Endothelial cell of umbilical vein (primary cell): ENCODE measurements at regions not wholly inside any gene's neighbourhood (a gene's known extent, or its start where the extent isn't known, plus 50 kb on each side); places are given as distances from the start of the nearest gene placed in this dataset.
A peak's percentile ranks its signal among the peaks of the same experiment; 100 is the strongest.

Source experiments
- BruUV-seq: library from RNA; stranded (reverse); fragments of 400-500 nt; replicated peaks from 2 replicates; lab custom pipeline; 2021; lab: Mats Ljungman, UMichigan
- CTCF ChIA-PET: fragments of 300-600, 350-600 bp; sonication (Branson Sonifier 250); formaldehyde crosslinking; loops from one replicate; lab custom pipeline; 2021; ENCODE audit warnings: antibody characterized with exemption, inconsistent platforms; lab: Charles Lee
- POLR2A ChIA-PET: fragments of 300-600, 350-600 bp; sonication (Branson Sonifier 250); formaldehyde crosslinking; loops from one replicate; lab custom pipeline; 2021; ENCODE audit warnings: antibody characterized with exemption, inconsistent platforms; lab: Charles Lee
- DNase-seq: peaks from one replicate; pipeline ENCODE4 v3.0.0-alpha.2; 2011; ENCODE audit warnings: low read depth, low spot score
- FAIRE-seq: peaks from 2 replicates; lab custom pipeline; 2011; peaks lifted over from hg19 to GRCh38; lab: Jason Lieb, UNC
- H2AFZ ChIP-seq: 2 replicates; pipeline ENCODE4 v1.6.0; 2012; ENCODE audit warnings: low read depth, low read length, control low read depth, inconsistent platforms
- H3K27ac ChIP-seq: 2 replicates; pipeline ENCODE4 v1.5.1; 2011; ENCODE audit warnings: low read depth, mild to moderate bottlenecking, control low read depth, low read length, moderate library complexity; ENCODE audit not compliant: insufficient read depth
- H3K27me3 ChIP-seq, 2 experiments: 2 replicates each; pipeline versions ENCODE4 v1.6.0 to v1.6.1; 2011; ENCODE audit warnings: low read length in 2 of 2, mixed read lengths in 1 of 2; ENCODE audit not compliant: control insufficient read depth in 2 of 2, insufficient read depth in 2 of 2
- H3K36me3 ChIP-seq, 2 experiments: 2 replicates in 1 of 2; 3 replicates in 1 of 2; pipeline ENCODE4 v1.5.1; 2011; ENCODE audit warnings: low read length in 2 of 2, mild to moderate bottlenecking in 1 of 2, moderate library complexity in 1 of 2; ENCODE audit not compliant: control insufficient read depth in 2 of 2, insufficient read depth in 2 of 2; ENCODE audit errors: extremely low read depth in 1 of 2
- H3K4me1 ChIP-seq: 3 replicates; pipeline ENCODE4 v1.5.1; 2011; ENCODE audit warnings: mild to moderate bottlenecking, low read length; ENCODE audit not compliant: control insufficient read depth, insufficient read depth; ENCODE audit errors: extremely low read depth
- H3K4me2 ChIP-seq: 2 replicates; pipeline ENCODE4 v1.6.1; 2011; ENCODE audit warnings: low read length, control low read depth, mixed read lengths; ENCODE audit not compliant: insufficient read depth
- H3K4me3 ChIP-seq, 3 experiments: fragments of 200-600 bp in 1 of 3; sonication (generic), shearing (Covaris generic) in 1 of 3; replicated peaks in 1 of 3; 2 replicates each; pipeline ENCODE4 v1.5.1; 2011 to 2016; ENCODE audit warnings: control low read depth in 3 of 3, low read length in 3 of 3, mild to moderate bottlenecking in 2 of 3, inconsistent platforms in 1 of 3, low read depth in 1 of 3, moderate library complexity in 1 of 3; ENCODE audit not compliant: insufficient read depth in 1 of 3
- H3K79me2 ChIP-seq: 2 replicates; pipeline ENCODE4 v1.6.0; 2012; ENCODE audit warnings: low read length, inconsistent platforms; ENCODE audit not compliant: control insufficient read depth, insufficient read depth
- H3K9ac ChIP-seq: replicated peaks from 2 replicates; pipeline ENCODE3; 2011; ENCODE audit warnings: low read length, control low read depth; ENCODE audit not compliant: insufficient read depth; ENCODE audit errors: extremely low read depth
- H3K9me1 ChIP-seq: replicated peaks from 3 replicates; pipeline ENCODE4 v1.6.0; 2011; ENCODE audit warnings: mild to moderate bottlenecking, low read length; ENCODE audit not compliant: control insufficient read depth, insufficient read depth; ENCODE audit errors: extremely low read depth
- H3K9me3 ChIP-seq: replicated peaks from 2 replicates; pipeline ENCODE4 v1.5.1; 2012; ENCODE audit warnings: low read length, inconsistent platforms; ENCODE audit not compliant: control insufficient read depth, insufficient read depth
- H4K20me1 ChIP-seq: replicated peaks from 2 replicates; pipeline ENCODE3; 2011; ENCODE audit warnings: mild to moderate bottlenecking, low read length; ENCODE audit not compliant: control insufficient read depth, insufficient read depth; ENCODE audit errors: extremely low read depth
- EZH2 ChIP-seq: IDR thresholded peaks from 2 replicates; pipeline ENCODE4 v1.6.1; 2012; ENCODE audit warnings: borderline replicate concordance, low read depth, mild to moderate bottlenecking, moderate library complexity, low read length, inconsistent platforms; ENCODE audit not compliant: severe bottlenecking
- FOS ChIP-seq: IDR thresholded peaks from 2 replicates; pipeline ENCODE4 v1.6.1; 2011; ENCODE audit warnings: mild to moderate bottlenecking, low read length, moderate library complexity, borderline replicate concordance; ENCODE audit not compliant: insufficient read depth
- GATA2 ChIP-seq: IDR thresholded peaks from 2 replicates; pipeline ENCODE4 v1.7.0; 2011; ENCODE audit warnings: low read depth, mild to moderate bottlenecking, moderate library complexity, mixed read lengths, low read length; ENCODE audit not compliant: insufficient read length, insufficient read depth
- JUN ChIP-seq: IDR thresholded peaks from 2 replicates; pipeline ENCODE4 v1.6.1; 2011; ENCODE audit warnings: borderline replicate concordance, low read depth; ENCODE audit not compliant: insufficient read length, insufficient read depth
- MYC ChIP-seq: IDR thresholded peaks from one replicate; pipeline ENCODE4 v1.6.1; 2011; ENCODE audit warnings: mild to moderate bottlenecking, low read depth, low read length
- POLR2A ChIP-seq: IDR thresholded peaks from 2 replicates; pipeline ENCODE4 v1.6.1; 2012; ENCODE audit warnings: low read depth, mild to moderate bottlenecking, control low read depth, low read length
- POLR2AphosphoS5 ChIP-seq: IDR thresholded peaks from 2 replicates; pipeline ENCODE4 v1.6.1; 2012; ENCODE audit warnings: low read depth, mild to moderate bottlenecking, control low read depth, low read length, moderate library complexity; ENCODE audit not compliant: insufficient read depth
- dilution Hi-C: fragments of 300-500 bp; cut with MboI; formaldehyde crosslinking; loops from one replicate; pipeline ENCODE4 v1.15.0; 2019; ENCODE audit warnings: low sequenced_read_pairs; ENCODE audit not compliant: extremely low pct_ligation_motif_present
- intact Hi-C: fragments of 100-400 bp; cut with micrococcal nuclease; formaldehyde crosslinking; loops from one replicate; pipeline ENCODE4 v1.10.0; 2022
- TF ChIP-seq, protein P1 (sequence below), 2 donors: IDR thresholded peaks; 1 replicate in 1 of 2; 2 replicates in 1 of 2; pipeline ENCODE4 v1.5.1; 2011; ENCODE audit warnings: low read length in 2 of 2, mild to moderate bottlenecking in 2 of 2, moderate library complexity in 2 of 2, control low read depth in 1 of 2, inconsistent platforms in 1 of 2, low read depth in 1 of 2; ENCODE audit not compliant: insufficient read depth in 1 of 2; ENCODE audit errors: extremely low read depth in 1 of 2
- TF ChIP-seq, protein P2 (sequence below): IDR thresholded peaks from 2 replicates; pipeline ENCODE4 v1.6.1; 2011; ENCODE audit not compliant: insufficient read depth, insufficient read length

GRCh38 chr18:23317975-23318675 is 135.0 kb upstream of the RIOK3 start:
- BruUV-seq = no TSS peak
- Histone ChIP-seq H3K9ac (no peak overlapping the region), H3K4me3 (no peak overlapping the region), H3K4me2 (no peak overlapping the region), H3K36me3 (no peaks in the 10 kb centered on the region), H3K4me1 (peaks cover 2% of the 10 kb centered on the region), H3K79me2 (no peaks in the 10 kb centered on the region), H3K27me3 (no peaks in the 10 kb centered on the region), H3K27ac (no peak overlapping the region), H3K9me3 (no peaks in the 10 kb centered on the region), H4K20me1 (no peaks in the 10 kb centered on the region), H2AFZ (no peak overlapping the region), H3K9me1 (no peaks in the 10 kb centered on the region)
- dilution Hi-C loops (no loop called here), intact Hi-C loops (loop anchor here (10.0 kb wide), 1 partner anchor 183 kb away; the partner anchor contains the start of gene CABLES1)
- ChIA-PET CTCF (no interaction called here), POLR2A (no interaction called here)
- FAIRE-seq = no peak
- TF ChIP-seq FOS (peak; percentile 8), EZH2 (no peak)
- no peak for DNase-seq

DNA sequence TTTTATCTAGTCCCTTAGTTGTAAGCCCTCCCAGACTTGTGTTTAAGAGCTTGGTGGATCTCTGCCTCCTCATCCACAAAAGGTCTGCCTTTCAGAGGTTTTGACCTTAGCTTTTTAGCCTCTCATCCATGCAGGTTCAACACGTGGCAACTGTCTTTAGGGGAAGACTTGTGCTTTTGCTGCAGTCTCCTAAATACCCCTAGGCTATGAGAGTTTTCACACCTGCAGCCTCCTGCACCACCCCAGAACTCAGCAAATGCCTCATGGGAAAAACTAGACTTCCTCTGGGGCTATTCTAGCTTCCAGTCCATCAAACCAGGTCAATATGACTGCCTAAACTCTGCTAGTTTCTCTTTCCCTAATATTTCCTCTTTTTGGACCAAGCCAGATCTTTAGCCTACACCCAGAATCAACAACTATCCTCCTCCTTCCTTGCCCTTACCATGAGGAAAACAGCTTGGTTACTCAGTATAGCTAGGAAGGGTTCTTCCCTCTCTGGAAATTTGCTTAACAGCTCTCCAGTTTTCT is 132.3 kb upstream of the RIOK3 start:
- Histone ChIP-seq H2AFZ (no peak overlapping the region), H3K9me1 (no peaks in the 10 kb centered on the region), H3K27ac (no peak overlapping the region), H3K9me3 (no peaks in the 10 kb centered on the region), H3K4me1 (no peaks in the 10 kb centered on the region), H3K36me3 (no peaks in the 10 kb centered on the region), H3K4me2 (no peak overlapping the region), H3K4me3 (no peak overlapping the region), H3K9ac (no peak overlapping the region), H3K79me2 (no peaks in the 10 kb centered on the region), H4K20me1 (no peaks in the 10 kb centered on the region), H3K27me3 (no peaks in the 10 kb centered on the region)
- no TSS peak for BruUV-seq
- POLR2A ChIA-PET = no interaction called here
- DNase-seq (no peak), FAIRE-seq (no peak)
- intact Hi-C loops = no loop called here
- CTCF ChIA-PET = interaction anchor here (0.8 to 2.2 kb wide), 7 partner anchors 8 to 91 kb away, joined by 3 to 6 read pairs (median 3); no protein-coding TSS in a partner anchor
- dilution Hi-C loops = no loop called here
- TF ChIP-seq, protein P1, sequence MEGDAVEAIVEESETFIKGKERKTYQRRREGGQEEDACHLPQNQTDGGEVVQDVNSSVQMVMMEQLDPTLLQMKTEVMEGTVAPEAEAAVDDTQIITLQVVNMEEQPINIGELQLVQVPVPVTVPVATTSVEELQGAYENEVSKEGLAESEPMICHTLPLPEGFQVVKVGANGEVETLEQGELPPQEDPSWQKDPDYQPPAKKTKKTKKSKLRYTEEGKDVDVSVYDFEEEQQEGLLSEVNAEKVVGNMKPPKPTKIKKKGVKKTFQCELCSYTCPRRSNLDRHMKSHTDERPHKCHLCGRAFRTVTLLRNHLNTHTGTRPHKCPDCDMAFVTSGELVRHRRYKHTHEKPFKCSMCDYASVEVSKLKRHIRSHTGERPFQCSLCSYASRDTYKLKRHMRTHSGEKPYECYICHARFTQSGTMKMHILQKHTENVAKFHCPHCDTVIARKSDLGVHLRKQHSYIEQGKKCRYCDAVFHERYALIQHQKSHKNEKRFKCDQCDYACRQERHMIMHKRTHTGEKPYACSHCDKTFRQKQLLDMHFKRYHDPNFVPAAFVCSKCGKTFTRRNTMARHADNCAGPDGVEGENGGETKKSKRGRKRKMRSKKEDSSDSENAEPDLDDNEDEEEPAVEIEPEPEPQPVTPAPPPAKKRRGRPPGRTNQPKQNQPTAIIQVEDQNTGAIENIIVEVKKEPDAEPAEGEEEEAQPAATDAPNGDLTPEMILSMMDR (IDR thresholded peaks at IDR 0.05; ENCODE audit: extremely low read depth in 1 of 2, insufficient read depth in 1 of 2, low read depth in 1 of 2, low read length in 2 of 2) = no peak
- TF ChIP-seq EZH2 = no peak
- no peak for TF ChIP-seq FOS
- TF ChIP-seq, protein P2, sequence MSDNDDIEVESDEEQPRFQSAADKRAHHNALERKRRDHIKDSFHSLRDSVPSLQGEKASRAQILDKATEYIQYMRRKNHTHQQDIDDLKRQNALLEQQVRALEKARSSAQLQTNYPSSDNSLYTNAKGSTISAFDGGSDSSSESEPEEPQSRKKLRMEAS = no peak
- TF ChIP-seq JUN = no peak
- no peak for TF ChIP-seq POLR2A
- TF ChIP-seq MYC = no peak
- TF ChIP-seq POLR2AphosphoS5 = no peak
- TF ChIP-seq GATA2 = no peak
